GM12865 (cell line): ENCODE measurements at regions not wholly inside any gene's neighbourhood (a gene's known extent, or its start where the extent isn't known, plus 50 kb on each side); places are given as distances from the start of the nearest gene placed in this dataset.

Experiments used
- DNase-seq: peaks from one replicate; pipeline ENCODE4 v3.0.0; 2010; ENCODE audit warnings: low read depth
- H3K4me3 ChIP-seq: 2 replicates; pipeline ENCODE4 v1.5.1; 2011; ENCODE audit warnings: mild to moderate bottlenecking, low read depth, low read length, control low read depth
- TF ChIP-seq, protein P1 (sequence below): IDR thresholded peaks from 2 replicates; pipeline ENCODE4 v1.5.1; 2011; ENCODE audit warnings: low read length, control low read depth, low read depth, inconsistent platforms; ENCODE audit not compliant: insufficient read depth; ENCODE audit errors: missing control alignments

DNA sequence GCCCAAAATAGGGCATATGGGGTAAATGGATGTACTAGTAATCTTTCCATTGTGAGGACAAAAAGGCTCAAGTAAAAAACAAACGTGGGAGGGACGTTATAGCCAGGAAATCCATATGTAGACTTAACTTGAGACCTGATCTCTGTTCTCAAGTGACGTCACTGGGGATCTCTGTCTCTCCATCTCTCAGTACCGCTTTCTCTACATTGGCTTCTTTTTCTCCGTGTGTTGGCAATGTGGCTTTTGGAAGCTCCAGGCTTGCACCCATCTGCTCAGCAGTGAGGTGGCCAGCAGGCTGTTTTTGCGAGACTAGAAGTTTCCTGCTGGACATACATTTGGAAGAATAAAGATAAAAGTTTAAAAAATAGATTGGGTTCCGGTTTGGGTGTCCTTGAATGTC, 66.0 kb upstream of the NRXN3 start:
- TF ChIP-seq, protein P1, sequence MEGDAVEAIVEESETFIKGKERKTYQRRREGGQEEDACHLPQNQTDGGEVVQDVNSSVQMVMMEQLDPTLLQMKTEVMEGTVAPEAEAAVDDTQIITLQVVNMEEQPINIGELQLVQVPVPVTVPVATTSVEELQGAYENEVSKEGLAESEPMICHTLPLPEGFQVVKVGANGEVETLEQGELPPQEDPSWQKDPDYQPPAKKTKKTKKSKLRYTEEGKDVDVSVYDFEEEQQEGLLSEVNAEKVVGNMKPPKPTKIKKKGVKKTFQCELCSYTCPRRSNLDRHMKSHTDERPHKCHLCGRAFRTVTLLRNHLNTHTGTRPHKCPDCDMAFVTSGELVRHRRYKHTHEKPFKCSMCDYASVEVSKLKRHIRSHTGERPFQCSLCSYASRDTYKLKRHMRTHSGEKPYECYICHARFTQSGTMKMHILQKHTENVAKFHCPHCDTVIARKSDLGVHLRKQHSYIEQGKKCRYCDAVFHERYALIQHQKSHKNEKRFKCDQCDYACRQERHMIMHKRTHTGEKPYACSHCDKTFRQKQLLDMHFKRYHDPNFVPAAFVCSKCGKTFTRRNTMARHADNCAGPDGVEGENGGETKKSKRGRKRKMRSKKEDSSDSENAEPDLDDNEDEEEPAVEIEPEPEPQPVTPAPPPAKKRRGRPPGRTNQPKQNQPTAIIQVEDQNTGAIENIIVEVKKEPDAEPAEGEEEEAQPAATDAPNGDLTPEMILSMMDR, result no peak
- DNase-seq, result no peak
- no peak overlapping the region for H3K4me3 ChIP-seq

- TF ChIP-seq, protein P1, result no peak
- no peak overlapping the region for H3K4me3 ChIP-seq
- no peak for DNase-seq
These were observed 65.5 kb upstream of the NRXN3 start for GRCh38 chr14:78104655-78105054.

DNA sequence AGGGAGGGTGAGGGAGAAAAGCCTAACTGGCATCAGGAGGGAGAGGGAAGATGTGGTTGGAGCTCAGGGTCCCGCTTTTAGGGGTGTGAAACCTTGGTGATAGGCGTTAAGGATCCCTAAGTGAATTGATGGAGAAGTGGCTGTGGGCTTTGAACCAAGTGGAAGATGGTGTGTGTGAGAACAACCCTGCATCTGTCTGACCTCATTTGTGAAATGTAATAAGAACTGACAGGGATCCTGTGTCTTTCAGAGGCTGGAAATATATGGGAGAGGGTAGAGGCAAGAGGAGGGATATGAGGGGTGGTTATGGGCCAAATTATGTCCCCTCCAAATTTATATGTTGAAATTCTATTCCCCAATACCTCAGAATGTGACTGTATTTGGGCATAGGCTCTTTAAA, 63.8 kb upstream of the NRXN3 start:
- H3K4me3 ChIP-seq, result no peak overlapping the region
- TF ChIP-seq, protein P1, result no peak
- no peak for DNase-seq

DNA sequence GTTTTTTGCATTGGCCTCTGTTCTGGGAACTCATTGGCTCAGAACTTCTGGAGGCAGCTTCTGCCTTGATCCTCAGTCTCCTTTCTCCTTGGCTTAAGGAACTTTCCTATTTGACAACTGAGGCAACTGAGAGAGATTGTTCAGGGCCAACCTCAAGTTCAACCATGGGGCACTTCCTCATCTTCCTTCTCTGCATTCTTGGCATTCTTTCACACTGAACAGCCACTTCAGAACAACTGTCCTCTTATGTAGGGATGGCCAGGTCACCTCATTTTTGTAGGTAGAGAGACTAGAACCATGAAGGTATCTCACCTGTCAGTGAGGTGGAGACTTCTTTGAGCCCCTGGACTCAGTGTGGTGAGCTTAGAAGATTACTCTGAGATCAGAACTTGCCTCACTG, 63.0 kb upstream of the NRXN3 start:
- H3K4me3 ChIP-seq, result no peak overlapping the region
- TF ChIP-seq, protein P1, result no peak
- no peak for DNase-seq

- TF ChIP-seq, protein P1, result no peak
- H3K4me3 ChIP-seq, result no peak overlapping the region
- DNase-seq, result no peak
These were observed 50.7 kb upstream of the NRXN3 start for GRCh38 chr14:78119440-78119839.
